Esophagus muscularis mucosa (tissue), 4 donors: ENCODE measurements at regions not wholly inside any gene's neighbourhood (a gene's known extent, or its start where the extent isn't known, plus 50 kb on each side); places are given as distances from the start of the nearest gene placed in this dataset.

Experiments
- DNase-seq: peaks from one replicate; pipeline ENCODE4 v3.0.0-alpha.2; 2017; ENCODE audit errors: extremely low spot score
- H3K27ac ChIP-seq, 4 donors: fragments of 200-600 bp; sonication (generic); replicated peaks in 1 of 4; 1 replicate in 3 of 4; 2 replicates in 1 of 4; pipeline ENCODE4 v1.5.1; 2016 to 2019; ENCODE audit warnings: mild to moderate bottlenecking in 1 of 4
- H3K27me3 ChIP-seq, 4 donors: fragments of 200-600 bp; sonication (generic); one replicate each; pipeline versions ENCODE4 v1.5.1 to v1.6.0; 2016 to 2019
- H3K36me3 ChIP-seq, 4 donors: fragments of 200-600 bp; sonication (generic); one replicate each; pipeline ENCODE4 v1.5.1; 2016 to 2019
- H3K4me1 ChIP-seq, 4 donors: fragments of 200-600 bp; sonication (generic); one replicate each; pipeline ENCODE4 v1.5.1; 2016 to 2019
- H3K4me3 ChIP-seq, 4 donors: fragments of 200-600 bp; sonication (generic); 1 replicate in 2 of 4; 2 replicates in 2 of 4; pipeline ENCODE4 v1.5.1; 2016 to 2019; ENCODE audit warnings: mild to moderate bottlenecking in 4 of 4, moderate library complexity in 1 of 4
- H3K9me3 ChIP-seq, 4 donors: fragments of 200-600 bp; sonication (generic); 1 replicate in 3 of 4; 2 replicates in 1 of 4; pipeline ENCODE4 v1.5.1; 2016 to 2019
- EP300 ChIP-seq: sonication (generic); formaldehyde crosslinking; IDR thresholded peaks from one replicate; pipeline ENCODE4 v1.6.1; 2017; ENCODE audit warnings: antibody characterized with exemption
- POLR2A ChIP-seq: fragments of 450-650 bp; IDR thresholded peaks from one replicate; pipeline ENCODE4 v1.6.1; 2017; ENCODE audit warnings: antibody characterized with exemption, moderate library complexity, mild to moderate bottlenecking, low read depth
- POLR2AphosphoS5 ChIP-seq, 2 donors: sonication (generic); formaldehyde crosslinking; IDR thresholded peaks; one replicate each; pipeline ENCODE4 v1.6.1; 2017; ENCODE audit warnings: antibody characterized with exemption in 2 of 2
- WGBS: methylation state at CpG from one replicate; pipeline ENCODE4 v1.1.5; 2018; 5-methylcytosine and 5-hydroxymethylcytosine counted together
- intact Hi-C: fragments of 100-400 bp; cut with DNase I; formaldehyde crosslinking; loops from one replicate; pipeline ENCODE4 v1.15.1; 2023
- TF ChIP-seq, protein P1 (sequence below), 3 experiments: fragments of 200-600 bp in 2 of 3; fragments of 450-650 bp in 1 of 3; sonication (generic) in 2 of 3; IDR thresholded peaks; one replicate each; pipeline ENCODE4 v1.5.1; 2017 to 2019; ENCODE audit warnings: antibody characterized with exemption in 3 of 3, mild to moderate bottlenecking in 2 of 3, moderate library complexity in 1 of 3

DNA sequence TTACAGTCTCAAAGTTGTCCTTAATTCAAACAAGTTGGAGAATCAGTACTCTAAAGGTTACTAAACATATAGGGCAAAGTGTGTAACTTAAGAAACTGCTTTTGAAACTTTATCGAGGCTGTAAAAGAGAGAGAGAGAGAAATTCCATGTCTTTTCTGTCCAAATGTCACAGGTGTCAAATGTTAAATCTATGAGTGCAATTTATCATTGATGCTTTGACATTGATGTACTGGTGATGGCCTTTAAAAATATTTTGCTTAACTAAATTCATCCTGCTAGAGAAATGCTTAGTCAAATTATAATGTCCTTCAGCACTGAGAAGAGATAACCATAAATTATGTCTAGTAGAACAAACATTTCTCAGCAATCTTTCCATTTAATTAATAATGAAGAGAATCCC is 1602.1 kb upstream of the TMEFF2 start:
- Histone ChIP-seq H3K27ac (no peak overlapping the region), H3K4me3 (no peak overlapping the region), H3K36me3 (no peaks in the 10 kb centered on the region), H3K9me3 (no peaks in the 10 kb centered on the region), H3K4me1 (no peaks in the 10 kb centered on the region), H3K27me3 (no peaks in the 10 kb centered on the region)
- intact Hi-C loops, result no loop called here
- TF ChIP-seq POLR2AphosphoS5 (IDR thresholded peaks at IDR 0.05), result no peak
- TF ChIP-seq, protein P1, sequence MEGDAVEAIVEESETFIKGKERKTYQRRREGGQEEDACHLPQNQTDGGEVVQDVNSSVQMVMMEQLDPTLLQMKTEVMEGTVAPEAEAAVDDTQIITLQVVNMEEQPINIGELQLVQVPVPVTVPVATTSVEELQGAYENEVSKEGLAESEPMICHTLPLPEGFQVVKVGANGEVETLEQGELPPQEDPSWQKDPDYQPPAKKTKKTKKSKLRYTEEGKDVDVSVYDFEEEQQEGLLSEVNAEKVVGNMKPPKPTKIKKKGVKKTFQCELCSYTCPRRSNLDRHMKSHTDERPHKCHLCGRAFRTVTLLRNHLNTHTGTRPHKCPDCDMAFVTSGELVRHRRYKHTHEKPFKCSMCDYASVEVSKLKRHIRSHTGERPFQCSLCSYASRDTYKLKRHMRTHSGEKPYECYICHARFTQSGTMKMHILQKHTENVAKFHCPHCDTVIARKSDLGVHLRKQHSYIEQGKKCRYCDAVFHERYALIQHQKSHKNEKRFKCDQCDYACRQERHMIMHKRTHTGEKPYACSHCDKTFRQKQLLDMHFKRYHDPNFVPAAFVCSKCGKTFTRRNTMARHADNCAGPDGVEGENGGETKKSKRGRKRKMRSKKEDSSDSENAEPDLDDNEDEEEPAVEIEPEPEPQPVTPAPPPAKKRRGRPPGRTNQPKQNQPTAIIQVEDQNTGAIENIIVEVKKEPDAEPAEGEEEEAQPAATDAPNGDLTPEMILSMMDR (IDR thresholded peaks at IDR 0.05), result no peak
- no peak for TF ChIP-seq POLR2A
- TF ChIP-seq EP300, result no peak
- DNase-seq, result no peak
- WGBS, result 73% methylated on average over 1 of the region's 1 CpG

DNA sequence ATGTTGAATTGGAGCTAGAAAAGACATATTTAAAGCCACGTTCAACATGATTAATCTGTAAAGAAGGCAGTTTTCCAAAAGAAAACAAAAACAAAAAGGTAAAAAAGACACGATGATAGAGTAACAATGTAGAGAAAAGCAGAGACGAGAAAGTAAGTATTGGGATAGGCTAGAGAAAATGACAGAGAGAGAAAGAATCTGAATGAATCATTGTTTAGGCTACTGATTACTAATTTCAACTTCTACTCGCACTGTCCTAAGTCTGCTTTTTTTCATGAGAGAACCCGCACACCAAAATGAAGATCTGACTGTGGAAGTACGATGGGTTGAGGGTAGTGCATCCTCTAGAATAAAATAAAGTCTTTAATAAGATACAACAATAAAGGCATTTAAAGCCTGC is 1599.2 kb upstream of the TMEFF2 start:
- TF ChIP-seq POLR2AphosphoS5 (IDR thresholded peaks at IDR 0.05), result no peak
- TF ChIP-seq EP300, result no peak
- no peak for TF ChIP-seq POLR2A
- TF ChIP-seq, protein P1 (IDR thresholded peaks at IDR 0.05), result no peak
- WGBS, result 69% methylated on average over 6 of the region's 6 CpGs
- Histone ChIP-seq H3K4me3 (no peak overlapping the region), H3K9me3 (no peaks in the 10 kb centered on the region), H3K36me3 (no peaks in the 10 kb centered on the region), H3K27ac (no peak overlapping the region), H3K27me3 (no peaks in the 10 kb centered on the region), H3K4me1 (no peaks in the 10 kb centered on the region)
- intact Hi-C loops, result no loop called here
- no peak for DNase-seq

DNA sequence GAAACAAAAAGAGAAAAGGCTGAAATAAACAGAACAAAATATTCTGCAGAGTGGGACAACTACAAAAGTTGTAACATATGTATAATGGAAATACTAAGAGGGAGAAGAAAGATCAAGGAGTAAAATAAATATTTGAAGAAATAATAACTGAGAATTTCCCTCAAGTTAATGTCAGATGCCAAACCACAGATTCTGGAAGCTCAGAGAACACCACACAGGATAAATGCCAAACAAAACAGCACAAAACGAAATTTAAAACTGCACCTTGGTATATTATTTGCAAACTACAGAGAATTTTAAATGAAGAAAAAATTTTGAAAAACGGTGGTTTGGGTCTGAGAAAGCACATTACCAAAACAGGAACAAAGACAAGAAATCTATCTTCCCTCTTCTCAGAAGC is 1588.9 kb upstream of the TMEFF2 start:
- WGBS, result 70% methylated on average over 2 of the region's 2 CpGs

DNA sequence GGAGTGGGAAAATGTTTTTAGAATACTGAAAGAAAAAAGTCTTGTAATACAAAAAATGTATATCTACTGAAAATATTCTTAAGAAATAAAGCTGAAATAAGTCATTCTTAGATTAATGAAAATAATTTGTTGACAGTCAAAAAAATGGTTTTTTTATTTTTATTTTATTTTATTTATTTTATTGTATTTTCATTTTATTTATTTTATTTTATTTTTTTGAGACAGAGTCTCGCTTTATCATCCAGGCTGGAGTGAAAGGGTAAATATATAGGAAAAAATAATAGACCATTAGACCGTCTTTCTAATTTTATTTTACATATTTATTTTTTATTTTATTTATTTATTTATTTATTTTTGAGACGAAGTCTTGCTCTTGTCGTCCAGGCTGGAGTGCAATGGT is 1583.6 kb upstream of the TMEFF2 start:
- TF ChIP-seq EP300 (no peak), POLR2AphosphoS5 (IDR thresholded peaks at IDR 0.05) (no peak)
- TF ChIP-seq, protein P1 (IDR thresholded peaks at IDR 0.05), result no peak
- 86% methylated on average over 4 of the region's 4 CpGs for WGBS
- DNase-seq, result no peak
- H3K27me3 ChIP-seq, result no peaks in the 10 kb centered on the region
- no peaks in the 10 kb centered on the region for H3K9me3 ChIP-seq
- intact Hi-C loops, result no loop called here
- no peak overlapping the region for H3K27ac ChIP-seq
- no peaks in the 10 kb centered on the region for H3K4me1 ChIP-seq
- H3K4me3 ChIP-seq, result no peak overlapping the region
- H3K36me3 ChIP-seq, result no peaks in the 10 kb centered on the region

More for the DNA sequence above, 1588.9 kb upstream of the TMEFF2 start:
- Histone ChIP-seq H3K27me3 (no peaks in the 10 kb centered on the region), H3K27ac (no peak overlapping the region), H3K4me1 (no peaks in the 10 kb centered on the region), H3K9me3 (no peaks in the 10 kb centered on the region), H3K36me3 (no peaks in the 10 kb centered on the region), H3K4me3 (no peak overlapping the region)
- intact Hi-C loops, result no loop called here
- DNase-seq, result no peak
- TF ChIP-seq POLR2AphosphoS5 (IDR thresholded peaks at IDR 0.05), result no peak
- TF ChIP-seq POLR2A, result no peak
- no peak for TF ChIP-seq EP300

DNA sequence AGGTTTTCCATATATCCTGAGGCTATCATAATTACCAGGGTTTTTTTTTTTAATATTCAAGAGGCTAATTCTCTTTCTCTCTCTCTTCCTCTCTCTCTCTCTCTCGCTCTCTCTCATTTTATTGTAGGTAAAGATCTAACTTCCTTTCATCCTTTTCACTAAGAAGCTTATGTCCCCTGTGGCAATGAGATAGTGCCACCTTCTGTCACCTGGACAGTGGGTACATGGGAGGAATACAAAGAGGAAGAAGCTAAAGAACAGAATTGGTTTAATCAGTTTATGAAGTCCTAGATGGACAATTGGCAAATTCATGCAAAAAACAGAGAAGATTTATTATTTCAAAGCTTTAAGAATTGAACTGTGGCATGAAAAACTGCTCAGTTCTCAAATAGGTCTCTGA is 1582.3 kb upstream of the TMEFF2 start:
- Histone ChIP-seq H3K27ac (no peak overlapping the region), H3K36me3 (no peaks in the 10 kb centered on the region), H3K9me3 (no peaks in the 10 kb centered on the region), H3K4me1 (no peaks in the 10 kb centered on the region), H3K4me3 (no peak overlapping the region), H3K27me3 (no peaks in the 10 kb centered on the region)
- intact Hi-C loops, result no loop called here
- DNase-seq, result no peak
- WGBS, result 91% methylated on average over 1 of the region's 1 CpG
- TF ChIP-seq, protein P1 (IDR thresholded peaks at IDR 0.05), result no peak
- TF ChIP-seq EP300 (no peak), POLR2AphosphoS5 (IDR thresholded peaks at IDR 0.05) (no peak), POLR2A (no peak)
